Mesendoderm (in vitro differentiated cells): ENCODE measurements at regions not wholly inside any gene's neighbourhood (a gene's known extent, or its start where the extent isn't known, plus 50 kb on each side); places are given as distances from the start of the nearest gene placed in this dataset.

ENCODE experiments used
- DNase-seq: peaks from one replicate; pipeline ENCODE4 v3.0.0; 2013
- H2AK5ac ChIP-seq: 2 replicates; pipeline ENCODE4 v1.6.1; 2013; ENCODE audit warnings: low read length, inconsistent platforms
- H2BK120ac ChIP-seq: 2 replicates; pipeline ENCODE4 v1.6.1; 2013; ENCODE audit warnings: low read depth, mild to moderate bottlenecking, low read length, moderate library complexity, mixed read lengths
- H2BK15ac ChIP-seq: replicated peaks from 2 replicates; pipeline ENCODE4 v1.6.1; 2013; ENCODE audit warnings: low read depth, mild to moderate bottlenecking, moderate library complexity
- H2BK5ac ChIP-seq: 2 replicates; pipeline ENCODE4 v1.6.1; 2013; ENCODE audit warnings: low read length, inconsistent platforms
- H3K18ac ChIP-seq: 2 replicates; pipeline ENCODE4 v1.6.1; 2013; ENCODE audit warnings: mild to moderate bottlenecking, low read length, mixed read lengths
- H3K23ac ChIP-seq: one replicate; pipeline ENCODE4 v1.6.1; 2013; ENCODE audit warnings: low read length
- H3K27ac ChIP-seq: 2 replicates; pipeline ENCODE4 v1.5.1; 2013; ENCODE audit warnings: low read depth, mild to moderate bottlenecking, inconsistent platforms, low read length, moderate library complexity
- H3K27me3 ChIP-seq: 2 replicates; pipeline ENCODE4 v1.6.1; 2013; ENCODE audit warnings: low read length, control low read depth, mild to moderate bottlenecking, inconsistent platforms; ENCODE audit not compliant: insufficient read depth, poor library complexity
- H3K36me3 ChIP-seq: 2 replicates; pipeline ENCODE4 v1.6.1; 2013; ENCODE audit warnings: low read length, inconsistent platforms; ENCODE audit not compliant: control insufficient read depth, insufficient read depth
- H3K4ac ChIP-seq: one replicate; pipeline ENCODE4 v1.6.1; 2013; ENCODE audit warnings: low read depth, mild to moderate bottlenecking, low read length, moderate library complexity
- H3K4me1 ChIP-seq: 2 replicates; pipeline ENCODE4 v1.6.1; 2013; ENCODE audit warnings: low read depth, low read length, inconsistent platforms; ENCODE audit not compliant: control insufficient read depth
- H3K4me2 ChIP-seq: 2 replicates; pipeline ENCODE4 v1.6.1; 2013; ENCODE audit warnings: low read length
- H3K4me3 ChIP-seq: 2 replicates; pipeline ENCODE4 v1.5.1; 2013; ENCODE audit warnings: mild to moderate bottlenecking, low read length
- H3K56ac ChIP-seq: one replicate; pipeline ENCODE4 v1.6.1; 2013; ENCODE audit warnings: low read length
- H3K79me1 ChIP-seq: 2 replicates; pipeline ENCODE4 v1.6.1; 2013; ENCODE audit warnings: low read length, inconsistent platforms
- H3K79me2 ChIP-seq: 2 replicates; pipeline ENCODE4 v1.6.1; 2013; ENCODE audit warnings: mild to moderate bottlenecking, low read length; ENCODE audit not compliant: control insufficient read depth, insufficient read depth
- H3K9ac ChIP-seq: 2 replicates; pipeline ENCODE4 v1.6.1; 2013; ENCODE audit warnings: low read length, inconsistent platforms
- H4K5ac ChIP-seq: one replicate; pipeline ENCODE4 v1.6.1; 2013; ENCODE audit warnings: low read length
- H4K8ac ChIP-seq: one replicate; pipeline ENCODE4 v1.6.1; 2013; ENCODE audit warnings: low read depth, mild to moderate bottlenecking, control low read depth, low read length, moderate library complexity
- WGBS: extraction: QIAGEN DNeasy Blood & Tissue Kit; methylation state at CpG from one replicate; pipeline ENCODE4 v1.1.7; 2013; ENCODE audit warnings: low lambda C conversion rate, missing lambda C conversion rate; ENCODE audit not compliant: insufficient coverage; ENCODE audit errors: extremely low coverage; 5-methylcytosine and 5-hydroxymethylcytosine counted together

DNA sequence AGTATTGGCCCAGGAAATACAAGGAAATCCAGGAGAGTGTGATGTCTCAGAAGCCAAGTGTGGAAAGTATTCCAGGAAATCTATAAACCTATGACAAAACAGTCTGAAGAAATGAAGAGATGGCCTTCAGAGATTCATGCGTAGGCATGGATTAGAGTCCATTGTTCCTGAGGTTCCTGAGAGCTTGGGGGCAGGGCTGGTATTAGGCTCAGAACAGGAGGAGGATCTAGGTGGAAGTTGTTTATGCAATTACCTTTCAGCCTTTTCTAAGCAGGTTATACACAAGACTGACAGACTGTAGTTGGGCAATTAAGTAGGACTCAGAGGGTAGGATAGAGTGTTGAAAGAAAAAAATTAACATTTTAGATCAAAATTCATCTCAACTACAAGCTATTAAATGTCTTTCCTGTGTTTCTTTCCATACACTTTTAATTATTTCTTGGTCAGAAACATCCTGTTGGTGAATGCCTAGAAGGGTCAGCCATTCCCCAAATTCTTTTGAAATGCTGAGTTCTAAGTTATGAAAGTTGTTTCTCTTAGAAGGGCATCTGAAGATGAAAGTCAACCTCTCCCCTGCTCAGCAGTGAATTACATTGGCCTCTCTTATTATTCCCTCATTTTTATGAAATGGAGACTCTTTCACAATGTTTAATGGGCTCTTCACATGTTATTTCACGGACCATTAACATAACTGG lies 201.2 kb upstream of the MYLIP start:
- H3K4ac ChIP-seq: no peak overlapping the region
- no peaks in the 10 kb centered on the region for H3K79me2 ChIP-seq
- H2BK120ac ChIP-seq: no peak overlapping the region
- no peak overlapping the region for H3K4me3 ChIP-seq
- H3K4me2 ChIP-seq: no peak overlapping the region
- H2BK5ac ChIP-seq: no peak overlapping the region
- no peak for DNase-seq
- H3K18ac ChIP-seq: no peak overlapping the region
- no peak overlapping the region for H3K9ac ChIP-seq
- no peaks in the 10 kb centered on the region for H3K27me3 ChIP-seq
- no peak overlapping the region for H3K27ac ChIP-seq
- H3K4me1 ChIP-seq: no peaks in the 10 kb centered on the region
- no peak overlapping the region for H4K8ac ChIP-seq
- no peak overlapping the region for H2AK5ac ChIP-seq
- H4K5ac ChIP-seq: no peak overlapping the region
- no peaks in the 10 kb centered on the region for H3K36me3 ChIP-seq
- H3K56ac ChIP-seq: no peak overlapping the region
- H3K79me1 ChIP-seq: no peaks in the 10 kb centered on the region
- H2BK15ac ChIP-seq: no peak overlapping the region
- no CpG with 5 or more reads among the region's 2 CpGs for WGBS
- no peak overlapping the region for H3K23ac ChIP-seq

DNA sequence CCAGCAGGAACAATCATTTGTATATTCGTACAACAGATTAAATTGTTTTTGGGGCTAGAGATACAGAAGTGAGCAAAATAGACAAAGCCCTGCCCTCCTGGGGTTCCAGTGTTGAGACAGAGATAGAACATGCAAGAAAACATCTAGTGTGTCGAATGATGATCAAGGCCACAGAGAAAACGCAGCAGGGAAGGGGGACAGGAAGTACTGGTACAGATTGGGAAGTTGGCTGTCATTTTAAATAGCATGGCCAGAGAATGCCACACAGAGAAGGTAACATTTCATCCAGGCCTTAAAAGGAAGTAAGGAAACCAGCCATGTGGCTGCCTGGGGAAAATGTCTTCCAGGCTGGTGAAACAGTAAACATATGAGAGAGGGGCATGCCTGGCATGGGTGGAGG lies 202.6 kb upstream of the MYLIP start:
- Histone ChIP-seq H3K27me3 (no peaks in the 10 kb centered on the region), H2BK120ac (no peak overlapping the region), H3K4me2 (no peak overlapping the region), H2BK5ac (no peak overlapping the region), H3K4me1 (no peaks in the 10 kb centered on the region), H3K79me2 (no peaks in the 10 kb centered on the region), H3K18ac (no peak overlapping the region), H2BK15ac (no peak overlapping the region), H3K9ac (no peak overlapping the region), H3K56ac (no peak overlapping the region), H3K27ac (no peak overlapping the region), H4K8ac (no peak overlapping the region), H3K4me3 (no peak overlapping the region), H3K36me3 (no peaks in the 10 kb centered on the region), H3K79me1 (no peaks in the 10 kb centered on the region), H3K4ac (no peak overlapping the region), H2AK5ac (no peak overlapping the region), H3K23ac (no peak overlapping the region), H4K5ac (no peak overlapping the region)
- WGBS: no CpG with 5 or more reads among the region's 3 CpGs
- no peak for DNase-seq

DNA sequence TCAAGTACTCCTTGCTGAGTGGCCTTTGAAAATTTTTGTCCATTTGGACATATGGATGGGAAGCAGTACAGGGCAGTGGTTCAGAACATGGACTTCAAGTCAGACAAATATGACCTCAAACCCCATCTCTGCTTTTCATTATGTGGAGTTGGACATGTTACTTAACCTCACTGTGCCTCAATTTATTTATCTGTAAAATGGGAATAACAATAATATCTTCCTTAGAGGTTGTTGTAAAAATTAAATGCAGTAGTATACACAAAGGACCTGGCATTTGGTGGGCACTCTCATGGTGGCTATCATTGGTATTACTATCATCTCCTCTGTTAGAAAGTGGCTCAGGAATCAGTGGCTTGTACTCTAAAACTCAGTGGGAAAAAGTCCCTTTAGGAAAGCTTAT lies 204.0 kb upstream of the MYLIP start:
- Histone ChIP-seq H2BK5ac (no peak overlapping the region), H3K4me2 (no peak overlapping the region), H2BK120ac (no peak overlapping the region), H4K5ac (no peak overlapping the region), H3K27ac (no peak overlapping the region), H3K4me3 (no peak overlapping the region), H3K36me3 (no peaks in the 10 kb centered on the region), H3K56ac (no peak overlapping the region), H2AK5ac (no peak overlapping the region), H3K79me2 (no peaks in the 10 kb centered on the region), H3K9ac (no peak overlapping the region), H4K8ac (no peak overlapping the region), H3K4me1 (no peaks in the 10 kb centered on the region), H2BK15ac (no peak overlapping the region), H3K79me1 (no peaks in the 10 kb centered on the region), H3K4ac (no peak overlapping the region), H3K27me3 (no peaks in the 10 kb centered on the region), H3K23ac (no peak overlapping the region), H3K18ac (no peak overlapping the region)
- DNase-seq: no peak

DNA sequence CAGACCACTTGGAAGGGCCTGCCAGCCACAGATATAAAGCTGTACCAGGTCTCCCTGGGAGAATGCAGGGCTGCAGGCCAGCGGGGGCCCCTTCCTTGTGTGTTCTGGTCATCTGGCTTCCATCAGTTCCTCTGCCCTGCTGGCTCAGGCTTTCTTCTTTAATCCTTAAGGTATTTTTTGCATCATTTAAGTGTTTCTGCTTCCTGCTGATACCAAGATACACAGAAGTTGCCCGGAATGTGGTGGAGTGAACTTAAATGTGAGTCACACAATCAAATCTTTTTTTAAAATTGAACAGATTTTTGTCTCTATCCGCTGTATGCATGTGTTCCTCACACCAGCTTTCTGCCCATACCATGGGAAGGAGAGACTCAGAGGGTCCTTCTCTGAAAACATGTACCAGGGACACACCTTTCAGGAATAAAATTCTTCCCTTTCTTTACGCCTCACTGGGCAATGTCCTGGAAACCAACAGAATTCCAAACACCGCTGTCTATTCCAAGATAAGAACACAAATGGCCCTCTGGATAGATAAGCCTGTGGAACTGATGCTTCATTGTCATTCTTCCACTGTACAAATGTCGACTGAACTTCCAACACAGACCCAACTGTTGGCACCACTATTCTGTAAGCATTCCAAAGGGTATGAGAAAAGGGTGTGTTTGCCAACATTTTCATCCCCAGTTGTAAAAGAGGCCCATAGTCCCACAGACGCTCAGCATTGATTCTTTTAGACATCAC lies 206.2 kb upstream of the MYLIP start:
- Histone ChIP-seq H2BK120ac (no peak overlapping the region), H2AK5ac (no peak overlapping the region), H3K79me2 (no peaks in the 10 kb centered on the region), H2BK5ac (no peak overlapping the region), H3K4me1 (no peaks in the 10 kb centered on the region), H3K23ac (no peak overlapping the region), H3K4ac (no peak overlapping the region), H3K4me2 (no peak overlapping the region), H2BK15ac (no peak overlapping the region), H3K27ac (no peak overlapping the region), H3K9ac (no peak overlapping the region), H3K36me3 (no peaks in the 10 kb centered on the region), H3K27me3 (no peaks in the 10 kb centered on the region), H3K79me1 (no peaks in the 10 kb centered on the region), H3K56ac (no peak overlapping the region), H3K4me3 (no peak overlapping the region), H4K5ac (no peak overlapping the region), H3K18ac (no peak overlapping the region), H4K8ac (no peak overlapping the region)
- no CpG with 5 or more reads among the region's 7 CpGs for WGBS
- DNase-seq: no peak

DNA sequence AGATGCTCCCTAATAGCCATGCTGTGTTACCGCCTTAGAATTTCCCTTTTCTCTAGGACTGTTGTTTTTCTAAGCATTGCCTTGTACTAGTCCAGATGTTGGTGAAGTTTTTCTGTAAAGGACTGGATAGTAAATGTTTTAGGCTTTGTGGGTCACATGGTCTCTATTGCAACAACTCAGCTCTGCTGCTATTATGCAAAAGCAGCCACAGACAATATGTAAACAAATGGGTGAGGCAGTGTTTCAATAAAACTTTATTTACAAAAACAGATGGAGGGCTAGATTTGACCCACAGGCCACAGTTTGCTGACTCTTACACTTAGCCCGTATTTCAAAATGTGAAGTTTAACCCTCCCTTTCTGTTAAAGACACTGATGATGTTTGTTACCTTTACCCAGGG lies 207.6 kb upstream of the MYLIP start:
- H3K4me3 ChIP-seq: no peak overlapping the region
- no peaks in the 10 kb centered on the region for H3K36me3 ChIP-seq
- no CpG with 5 or more reads among the region's 2 CpGs for WGBS
- no peak overlapping the region for H3K23ac ChIP-seq
- H2BK15ac ChIP-seq: no peak overlapping the region
- H3K27ac ChIP-seq: no peak overlapping the region
- no peak overlapping the region for H2AK5ac ChIP-seq
- H3K79me2 ChIP-seq: no peaks in the 10 kb centered on the region
- no peaks in the 10 kb centered on the region for H3K79me1 ChIP-seq
- no peak overlapping the region for H4K5ac ChIP-seq
- H3K9ac ChIP-seq: no peak overlapping the region
- no peak overlapping the region for H2BK5ac ChIP-seq
- no peaks in the 10 kb centered on the region for H3K4me1 ChIP-seq
- no peak overlapping the region for H3K18ac ChIP-seq
- H3K27me3 ChIP-seq: no peaks in the 10 kb centered on the region
- H4K8ac ChIP-seq: no peak overlapping the region
- no peak overlapping the region for H2BK120ac ChIP-seq
- no peak for DNase-seq
- H3K56ac ChIP-seq: no peak overlapping the region
- H3K4ac ChIP-seq: no peak overlapping the region
- no peak overlapping the region for H3K4me2 ChIP-seq

DNA sequence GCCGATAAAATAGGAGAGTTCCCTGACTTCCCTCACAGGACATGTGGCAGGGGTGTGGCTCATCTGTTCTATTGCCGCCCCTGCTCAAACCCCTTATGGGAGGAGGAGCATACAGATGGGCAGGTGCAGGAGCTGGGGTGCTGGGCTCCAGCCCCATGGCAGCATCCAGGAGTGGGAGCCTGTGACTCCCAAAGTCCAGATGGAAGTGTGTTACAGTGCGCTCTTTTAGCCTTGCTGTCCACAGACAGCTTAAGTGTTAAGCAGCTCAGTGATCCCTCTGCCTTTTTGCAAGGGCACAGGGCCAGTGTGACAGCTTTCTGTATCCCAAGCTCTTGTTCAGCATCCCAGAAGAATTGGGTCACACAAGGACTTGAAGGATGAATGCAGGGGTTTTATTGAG lies 212.3 kb upstream of the MYLIP start:
- Histone ChIP-seq H3K79me2 (no peaks in the 10 kb centered on the region), H3K36me3 (no peaks in the 10 kb centered on the region)

More for the DNA sequence above, 212.3 kb upstream of the MYLIP start:
- Histone ChIP-seq H2BK120ac (no peak overlapping the region), H3K56ac (no peak overlapping the region), H3K9ac (no peak overlapping the region), H4K8ac (no peak overlapping the region), H3K18ac (no peak overlapping the region), H4K5ac (no peak overlapping the region), H2BK5ac (no peak overlapping the region), H2BK15ac (no peak overlapping the region), H3K27ac (no peak overlapping the region), H3K23ac (no peak overlapping the region), H3K4me3 (no peak overlapping the region), H3K79me1 (no peaks in the 10 kb centered on the region), H3K4me1 (no peaks in the 10 kb centered on the region), H3K4me2 (no peak overlapping the region), H2AK5ac (no peak overlapping the region), H3K4ac (no peak overlapping the region), H3K27me3 (no peaks in the 10 kb centered on the region)
- DNase-seq: no peak
- WGBS: no CpG with 5 or more reads among the region's 3 CpGs
